H9 (cell line): ENCODE measurements at regions not wholly inside any gene's neighbourhood (a gene's known extent, or its start where the extent isn't known, plus 50 kb on each side); places are given as distances from the start of the nearest gene placed in this dataset.

ENCODE experiments used
- DNase-seq: peaks from one replicate; pipeline ENCODE4 v3.0.0-alpha.2; 2017
- H2AFZ ChIP-seq: one replicate; pipeline ENCODE4 v1.6.1; 2013; ENCODE audit warnings: mild to moderate bottlenecking, low read length, control low read depth, moderate library complexity
- H2AK5ac ChIP-seq: 2 replicates; pipeline ENCODE4 v1.6.1; 2013; ENCODE audit warnings: low read length, control low read depth, mixed read lengths; ENCODE audit not compliant: insufficient read length
- H2BK120ac ChIP-seq: one replicate; pipeline ENCODE4 v1.6.1; 2013; ENCODE audit warnings: low read depth, mild to moderate bottlenecking, low read length, control low read depth, inconsistent platforms; ENCODE audit not compliant: poor library complexity, severe bottlenecking
- H2BK12ac ChIP-seq: 2 replicates; pipeline ENCODE4 v1.6.1; 2013; ENCODE audit warnings: low read length, control low read depth, mixed read lengths, low read depth; ENCODE audit not compliant: insufficient read length
- H2BK15ac ChIP-seq: 2 replicates; pipeline ENCODE4 v1.6.1; 2013; ENCODE audit warnings: low read depth, low read length, control low read depth
- H2BK20ac ChIP-seq: one replicate; pipeline ENCODE4 v1.6.1; 2013; ENCODE audit warnings: low read depth, mild to moderate bottlenecking, low read length, control low read depth, inconsistent platforms; ENCODE audit not compliant: poor library complexity, severe bottlenecking
- H2BK5ac ChIP-seq: 2 replicates; pipeline ENCODE4 v1.6.1; 2013; ENCODE audit warnings: low read length, control low read depth, mixed read lengths; ENCODE audit not compliant: insufficient read length
- H3K14ac ChIP-seq: 2 replicates; pipeline ENCODE4 v1.6.1; 2013; ENCODE audit warnings: low read length, control low read depth; ENCODE audit not compliant: insufficient read depth
- H3K18ac ChIP-seq: 2 replicates; pipeline ENCODE4 v1.6.1; 2013; ENCODE audit warnings: low read depth, mild to moderate bottlenecking, mixed read lengths, low read length, control low read depth; ENCODE audit not compliant: insufficient read length
- H3K23ac ChIP-seq: 2 replicates; pipeline ENCODE4 v1.6.1; 2013; ENCODE audit warnings: low read length, control low read depth, mixed read lengths, low read depth; ENCODE audit not compliant: insufficient read length
- H3K23me2 ChIP-seq: 2 replicates; pipeline ENCODE4 v1.6.1; 2013; ENCODE audit warnings: low read depth, mild to moderate bottlenecking, mixed read lengths, low read length, control low read depth; ENCODE audit not compliant: insufficient read length, poor library complexity, severe bottlenecking
- H3K27ac ChIP-seq: 2 replicates; pipeline ENCODE4 v1.5.1; 2013; ENCODE audit warnings: low read length, control low read depth, mixed read lengths, low read depth; ENCODE audit not compliant: insufficient read length
- H3K27me3 ChIP-seq: 2 replicates; pipeline ENCODE4 v1.6.1; 2013; ENCODE audit warnings: low read length, control low read depth, inconsistent platforms; ENCODE audit not compliant: insufficient read depth
- H3K4ac ChIP-seq: 2 replicates; pipeline ENCODE4 v1.6.1; 2013; ENCODE audit warnings: low read depth, mild to moderate bottlenecking, control low read depth, inconsistent platforms, low read length, moderate library complexity
- H3K4me1 ChIP-seq: 2 replicates; pipeline ENCODE4 v1.6.1; 2013; ENCODE audit warnings: low read length, control low read depth, inconsistent platforms; ENCODE audit not compliant: insufficient read depth
- H3K4me2 ChIP-seq: 2 replicates; pipeline ENCODE4 v1.6.1; 2013; ENCODE audit warnings: low read length, control low read depth, mixed read lengths; ENCODE audit not compliant: insufficient read length, insufficient read depth
- H3K56ac ChIP-seq: 2 replicates; pipeline ENCODE4 v1.6.1; 2013; ENCODE audit warnings: low read depth, mild to moderate bottlenecking, mixed read lengths, low read length, control low read depth; ENCODE audit not compliant: insufficient read length
- H3K79me1 ChIP-seq: 2 replicates; pipeline ENCODE4 v1.6.1; 2013; ENCODE audit warnings: low read depth, mild to moderate bottlenecking, moderate library complexity, low read length, control low read depth, inconsistent platforms; ENCODE audit not compliant: insufficient read depth, poor library complexity, severe bottlenecking
- H3K79me2 ChIP-seq: 2 replicates; pipeline ENCODE4 v1.6.1; 2013; ENCODE audit warnings: low read length, control low read depth, inconsistent platforms; ENCODE audit not compliant: insufficient read depth
- H3K9ac ChIP-seq: 2 replicates; pipeline ENCODE4 v1.6.1; 2013; ENCODE audit warnings: low read length, control low read depth, mixed read lengths; ENCODE audit not compliant: insufficient read length; ENCODE audit errors: extremely low read depth
- H3K9me3 ChIP-seq: one replicate; pipeline ENCODE4 v1.6.1; 2013; ENCODE audit warnings: low read depth, low read length, inconsistent platforms; ENCODE audit not compliant: control insufficient read depth
- H3T11ph ChIP-seq: one replicate; pipeline ENCODE4 v1.6.1; 2013; ENCODE audit warnings: mild to moderate bottlenecking, low read length, control low read depth, inconsistent platforms
- H4K20me1 ChIP-seq: one replicate; pipeline ENCODE4 v1.6.1; 2013; ENCODE audit not compliant: control insufficient read depth, insufficient read length, insufficient read depth
- H4K5ac ChIP-seq: 2 replicates; pipeline ENCODE4 v1.6.1; 2013; ENCODE audit warnings: low read depth, mild to moderate bottlenecking, mixed read lengths, low read length, control low read depth; ENCODE audit not compliant: insufficient read length
- H4K8ac ChIP-seq: replicated peaks from 2 replicates; pipeline ENCODE4 v1.6.1; 2013; ENCODE audit warnings: low read length, control low read depth, mixed read lengths, low read depth; ENCODE audit not compliant: insufficient read length
- H4K91ac ChIP-seq: 2 replicates; pipeline ENCODE4 v1.6.1; 2013; ENCODE audit warnings: low read depth, mild to moderate bottlenecking, moderate library complexity, mixed read lengths, low read length, control low read depth; ENCODE audit not compliant: insufficient read length
- H3K27ac Mint-ChIP-seq, 3 experiments: 2 replicates in 2 of 3; 3 replicates in 1 of 3; pipeline ENCODE4 v1.8.0; 2020 to 2021; ENCODE audit warnings: mixed read lengths in 3 of 3, mild to moderate bottlenecking in 1 of 3, moderate library complexity in 1 of 3
- H3K27me3 Mint-ChIP-seq: 2 replicates; pipeline ENCODE4 v1.8.0; 2021; ENCODE audit warnings: low read depth, mild to moderate bottlenecking, moderate library complexity, mixed read lengths
- H3K36me3 Mint-ChIP-seq, 3 experiments: 2 replicates in 2 of 3; 3 replicates in 1 of 3; pipeline ENCODE4 v1.8.0; 2020 to 2021; ENCODE audit warnings: low read depth in 3 of 3, mixed read lengths in 3 of 3; ENCODE audit not compliant: insufficient read depth in 1 of 3
- H3K4me1 Mint-ChIP-seq, 2 experiments: 2 replicates each; pipeline ENCODE4 v1.8.0; 2020; ENCODE audit warnings: mixed read lengths in 2 of 2
- H3K4me3 Mint-ChIP-seq, 2 experiments: 2 replicates in 1 of 2; 3 replicates in 1 of 2; pipeline ENCODE4 v1.8.0; 2020 to 2021; ENCODE audit warnings: mild to moderate bottlenecking in 2 of 2, mixed read lengths in 2 of 2, moderate library complexity in 1 of 2
- H3K9me3 Mint-ChIP-seq, 2 experiments: 2 replicates in 1 of 2; 3 replicates in 1 of 2; pipeline ENCODE4 v1.8.0; 2020; ENCODE audit warnings: mild to moderate bottlenecking in 2 of 2, mixed read lengths in 2 of 2, moderate library complexity in 1 of 2
- CTCF ChIP-seq: fragments of 200-600 bp; sonication (generic); conservative IDR thresholded peaks from 3 replicates; pipeline ENCODE4 v1.8.0; 2021; ENCODE audit warnings: antibody characterized with exemption, mild to moderate bottlenecking
- WGBS: extraction: QIAGEN DNeasy Blood & Tissue Kit; methylation state at CpG from one replicate; pipeline ENCODE4 v1.1.7; 2013; ENCODE audit warnings: missing lambda C conversion rate, low lambda C conversion rate, mixed read lengths; ENCODE audit not compliant: insufficient read length; ENCODE audit errors: extremely low coverage; 5-methylcytosine and 5-hydroxymethylcytosine counted together

GRCh38 chr20:7214081-7214740 is 446.7 kb downstream of the BMP2 start:
- Histone ChIP-seq H3K56ac (no peak overlapping the region), H3K4ac (no peak overlapping the region), H4K20me1 (no peaks in the 10 kb centered on the region), H3K27ac (no peak overlapping the region), H3K4me2 (no peak overlapping the region), H3K23ac (no peak overlapping the region), H2BK120ac (no peak overlapping the region), H2AFZ (peak overlapping the region; percentile 44), H3K9ac (no peak overlapping the region), H4K91ac (no peak overlapping the region), H3T11ph (no peak overlapping the region), H4K5ac (no peak overlapping the region), H2BK5ac (no peak overlapping the region), H3K79me2 (no peaks in the 10 kb centered on the region), H4K8ac (no peak overlapping the region), H2BK15ac (no peak overlapping the region), H3K4me1 (peaks cover 8% of the 10 kb centered on the region; the same call in 1 of the 2 replicates), H3K9me3 (no peaks in the 10 kb centered on the region), H3K27me3 (no peaks in the 10 kb centered on the region), H2BK20ac (peak overlapping the region; percentile 94), H3K79me1 (no peaks in the 10 kb centered on the region), H2BK12ac (no peak overlapping the region), H3K18ac (no peak overlapping the region), H3K23me2 (no peaks in the 10 kb centered on the region), H2AK5ac (no peak overlapping the region), H3K14ac (no peak overlapping the region; the same call in 1 of the 2 replicates)
- no CpG with 5 or more reads among the region's 3 CpGs for WGBS
- Mint-ChIP-seq H3K9me3 (no peaks in the 10 kb centered on the region), H3K4me1 (peaks cover 13 to 31% of the 10 kb centered on the region in 2 experiments), H3K27ac (peak overlapping the region; percentile 86 to 97 (median 94)), H3K36me3 (no peaks in the 10 kb centered on the region; a peak in 1 of 7 replicates), H3K4me3 (no peak overlapping the region; a peak in 1 of 5 replicates), H3K27me3 (no peaks in the 10 kb centered on the region)
- TF ChIP-seq CTCF: no peak
- peak; percentile 50 for DNase-seq
